SIG-M5 treated with dmso at 0.1 percent for 504 hours (cell line): ENCODE measurements at regions not wholly inside any gene's neighbourhood (a gene's known extent, or its start where the extent isn't known, plus 50 kb on each side); places are given as distances from the start of the nearest gene placed in this dataset.

Experiments used
- DNase-seq: peaks from one replicate; lab custom pipeline; 2025; ENCODE audit not compliant: unreplicated experiment; lab: John Stamatoyannopoulos, UW

GRCh38 chr13:85406269-85406975, 392.8 kb downstream of the SLITRK6 start:
- DNase-seq = no peak

- DNase-seq = no peak
Observed at GRCh38 chr13:85405316-85405897, 393.8 kb downstream of the SLITRK6 start.

- no peak for DNase-seq
Observed at GRCh38 chr13:85386424-85386823, 412.8 kb downstream of the SLITRK6 start.

- no peak for DNase-seq
Observed at GRCh38 chr13:85383291-85383690, 415.9 kb downstream of the SLITRK6 start.

- DNase-seq = no peak
Observed at GRCh38 chr13:85381082-85381481, 418.1 kb downstream of the SLITRK6 start.

GRCh38 chr13:85379991-85380390, 419.2 kb downstream of the SLITRK6 start:
- no peak for DNase-seq

GRCh38 chr13:85379433-85379832, 419.8 kb downstream of the SLITRK6 start:
- DNase-seq = peak; percentile 18

- no peak for DNase-seq
Observed at GRCh38 chr13:85377783-85378182, 421.4 kb downstream of the SLITRK6 start.

- DNase-seq = no peak
Observed at GRCh38 chr13:85373322-85373721, 425.9 kb downstream of the SLITRK6 start.

- no peak for DNase-seq
Observed at GRCh38 chr13:85371254-85371653, 428.0 kb downstream of the SLITRK6 start.

GRCh38 chr13:85368686-85369085, 430.5 kb downstream of the SLITRK6 start:
- DNase-seq = no peak

GRCh38 chr13:85367887-85368286, 431.3 kb downstream of the SLITRK6 start:
- no peak for DNase-seq

- no peak for DNase-seq
Observed at GRCh38 chr13:85366759-85367417, 432.3 kb downstream of the SLITRK6 start.

GRCh38 chr13:85363504-85363903, 435.7 kb downstream of the SLITRK6 start:
- DNase-seq = no peak

GRCh38 chr13:85362980-85363379, 436.2 kb downstream of the SLITRK6 start:
- DNase-seq = no peak

GRCh38 chr13:85347251-85347650, 452.0 kb downstream of the SLITRK6 start:
- no peak for DNase-seq

- no peak for DNase-seq
Observed at GRCh38 chr13:85334187-85334586, 465.0 kb downstream of the SLITRK6 start.

GRCh38 chr13:85333506-85334020, 465.7 kb downstream of the SLITRK6 start:
- no peak for DNase-seq

GRCh38 chr13:85332615-85333014, 466.6 kb downstream of the SLITRK6 start:
- no peak for DNase-seq

- no peak for DNase-seq
Observed at GRCh38 chr13:85321734-85322133, 477.5 kb downstream of the SLITRK6 start.

- DNase-seq = no peak
Observed at GRCh38 chr13:85317781-85318180, 481.4 kb downstream of the SLITRK6 start.

- DNase-seq = no peak
Observed at GRCh38 chr13:85316506-85317025, 482.7 kb downstream of the SLITRK6 start.
